ENCODE measurements at regions not wholly inside any gene's neighbourhood (a gene's known extent, or its start where the extent isn't known, plus 50 kb on each side); places are given as distances from the start of the nearest gene placed in this dataset.

DNA sequence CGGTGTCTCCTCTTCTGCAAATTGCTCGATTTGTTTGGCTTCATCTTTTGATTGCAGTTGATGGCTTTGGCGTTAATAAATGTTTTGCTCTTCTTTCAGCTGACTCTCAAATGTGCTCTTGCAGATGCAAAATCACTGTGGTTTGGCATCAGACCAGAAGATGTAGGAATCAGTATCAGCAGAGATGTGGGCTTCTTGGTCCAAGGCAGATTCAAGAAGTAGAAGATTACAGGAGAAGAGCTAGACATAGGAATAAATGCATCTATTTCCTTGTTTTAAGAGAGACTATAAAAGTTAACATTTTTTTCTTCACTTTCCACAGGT lies 59.8 kb upstream of the BACH1 start:
- TF ChIP-seq, protein P1, sequence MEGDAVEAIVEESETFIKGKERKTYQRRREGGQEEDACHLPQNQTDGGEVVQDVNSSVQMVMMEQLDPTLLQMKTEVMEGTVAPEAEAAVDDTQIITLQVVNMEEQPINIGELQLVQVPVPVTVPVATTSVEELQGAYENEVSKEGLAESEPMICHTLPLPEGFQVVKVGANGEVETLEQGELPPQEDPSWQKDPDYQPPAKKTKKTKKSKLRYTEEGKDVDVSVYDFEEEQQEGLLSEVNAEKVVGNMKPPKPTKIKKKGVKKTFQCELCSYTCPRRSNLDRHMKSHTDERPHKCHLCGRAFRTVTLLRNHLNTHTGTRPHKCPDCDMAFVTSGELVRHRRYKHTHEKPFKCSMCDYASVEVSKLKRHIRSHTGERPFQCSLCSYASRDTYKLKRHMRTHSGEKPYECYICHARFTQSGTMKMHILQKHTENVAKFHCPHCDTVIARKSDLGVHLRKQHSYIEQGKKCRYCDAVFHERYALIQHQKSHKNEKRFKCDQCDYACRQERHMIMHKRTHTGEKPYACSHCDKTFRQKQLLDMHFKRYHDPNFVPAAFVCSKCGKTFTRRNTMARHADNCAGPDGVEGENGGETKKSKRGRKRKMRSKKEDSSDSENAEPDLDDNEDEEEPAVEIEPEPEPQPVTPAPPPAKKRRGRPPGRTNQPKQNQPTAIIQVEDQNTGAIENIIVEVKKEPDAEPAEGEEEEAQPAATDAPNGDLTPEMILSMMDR (IDR thresholded peaks at IDR 0.05; ENCODE audit: control extremely low read depth, extremely low read depth, low read depth, missing control alignments) = no peak
- DNase-seq (ENCODE audit: extremely low spot score) = no peak
- POLR2A ChIA-PET = no interaction called here
- CTCF ChIA-PET = no interaction called here

DNA sequence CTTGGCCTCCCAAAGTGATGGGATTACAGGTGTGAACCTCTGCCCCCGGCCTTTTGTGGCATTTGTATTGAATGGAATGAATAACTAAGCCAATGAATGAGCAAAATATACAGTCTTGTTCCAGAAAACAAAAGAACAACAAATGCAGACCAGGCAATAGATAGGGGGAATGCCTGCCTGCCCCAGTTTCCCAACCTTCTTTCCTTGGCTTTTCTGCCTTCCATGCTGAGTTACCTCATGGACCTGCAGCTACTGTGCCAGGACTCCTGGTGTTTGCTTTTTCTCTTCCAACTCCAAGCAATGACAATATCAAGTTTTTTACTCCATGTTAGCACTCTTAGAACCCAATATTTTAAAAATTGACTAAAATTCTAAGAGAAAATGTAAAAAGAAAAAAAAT lies 58.6 kb upstream of the BACH1 start:
- POLR2A ChIA-PET = no interaction called here
- no peak for DNase-seq (ENCODE audit: extremely low spot score)
- CTCF ChIA-PET = no interaction called here
- TF ChIP-seq, protein P1 (IDR thresholded peaks at IDR 0.05; ENCODE audit: control extremely low read depth, extremely low read depth, low read depth, missing control alignments) = no peak

DNA sequence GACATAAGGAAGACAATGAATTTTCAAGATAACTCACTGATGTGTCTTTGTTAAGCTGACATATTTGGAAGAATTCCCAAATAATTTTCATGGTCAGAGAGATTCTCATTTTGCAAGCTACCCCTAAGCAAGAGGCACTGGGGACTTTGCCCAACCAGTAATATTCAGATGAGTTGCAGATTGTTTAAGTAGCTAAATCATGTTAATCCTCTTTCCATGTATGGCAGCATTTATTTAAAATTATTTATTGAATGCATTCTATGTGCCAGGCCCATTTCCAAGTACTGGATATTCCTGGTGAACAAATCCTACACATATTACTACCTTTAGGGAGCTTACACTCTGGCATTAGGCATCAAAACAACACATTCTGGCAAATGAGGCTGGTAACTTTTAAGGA lies 56.5 kb upstream of the BACH1 start:
- TF ChIP-seq, protein P1 (IDR thresholded peaks at IDR 0.05; ENCODE audit: control extremely low read depth, extremely low read depth, low read depth, missing control alignments) = no peak
- no peak for DNase-seq (ENCODE audit: extremely low spot score)
- ChIA-PET POLR2A (no interaction called here), CTCF (interaction anchor here (0.8 to 2.1 kb wide), 4 partner anchors 8 to 20 kb away, joined by 3 to 6 read pairs (median 3); no protein-coding TSS in a partner anchor)

DNA sequence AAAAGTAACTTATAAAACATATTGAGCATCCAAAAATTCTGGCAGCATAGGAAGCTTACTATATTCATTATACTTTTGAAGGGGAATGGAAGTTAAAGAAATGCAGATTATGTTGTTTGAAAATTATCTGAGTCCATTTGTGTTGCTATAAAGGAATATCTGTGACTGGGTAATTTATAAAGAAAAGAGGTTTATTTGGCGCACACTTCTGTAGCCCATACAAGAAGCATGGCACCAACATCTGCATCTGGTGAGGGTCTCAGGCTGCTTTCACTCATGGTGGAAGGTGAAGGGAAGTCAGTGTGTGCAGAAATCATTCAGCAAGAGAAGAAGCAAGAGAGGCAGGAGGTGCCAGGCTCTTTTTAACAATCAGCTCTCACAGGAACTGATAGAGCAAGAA lies 55.5 kb upstream of the BACH1 start:
- CTCF ChIA-PET = interaction anchor here (1.1 to 2.1 kb wide), 3 partner anchors 8 to 12 kb away, joined by 3 to 6 read pairs (median 3); no protein-coding TSS in a partner anchor
- TF ChIP-seq, protein P1 (IDR thresholded peaks at IDR 0.05; ENCODE audit: control extremely low read depth, extremely low read depth, low read depth, missing control alignments) = no peak
- DNase-seq (ENCODE audit: extremely low spot score) = no peak
- POLR2A ChIA-PET = no interaction called here

DNA sequence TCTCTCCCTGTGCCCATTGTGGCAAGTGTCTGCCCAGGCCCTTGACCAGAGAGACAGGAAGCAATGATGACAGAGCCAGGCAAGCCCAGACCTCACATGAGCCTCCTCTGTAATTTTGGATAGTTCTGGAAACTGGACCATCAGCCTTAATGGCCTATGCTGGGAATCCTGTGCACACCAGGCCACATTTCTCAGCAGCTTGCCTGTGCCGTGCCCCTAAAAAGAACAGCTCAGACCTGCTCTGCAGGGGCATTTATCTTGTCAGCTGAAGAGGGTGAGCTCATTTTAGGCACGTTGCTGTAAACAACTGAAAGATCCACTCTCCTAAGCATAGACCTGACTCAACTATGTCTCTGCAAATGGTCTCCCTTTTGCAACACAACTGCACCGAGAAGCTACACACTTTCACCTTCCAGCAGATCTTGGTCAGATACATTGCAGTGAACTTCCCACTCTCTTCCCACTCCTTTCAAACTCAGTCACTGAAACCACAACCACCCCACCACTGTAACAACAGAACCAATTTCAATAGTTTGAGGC lies 53.5 kb upstream of the BACH1 start:
- ChIA-PET POLR2A (interaction anchor here (0.7 to 1.5 kb wide), 5 partner anchors 9 to 57 kb away, joined by 3 to 8 read pairs (median 4); no protein-coding TSS in a partner anchor), CTCF (interaction anchor here (0.7 to 2.2 kb wide), 10 partner anchors 10 to 114 kb away, joined by 3 to 12 read pairs (median 3); partner anchors contain the start of gene MAP3K7CL)
- peak; percentile 22 for DNase-seq (ENCODE audit: extremely low spot score)
- TF ChIP-seq, protein P1 (IDR thresholded peaks at IDR 0.05; ENCODE audit: control extremely low read depth, extremely low read depth, low read depth, missing control alignments) = no peak

DNA sequence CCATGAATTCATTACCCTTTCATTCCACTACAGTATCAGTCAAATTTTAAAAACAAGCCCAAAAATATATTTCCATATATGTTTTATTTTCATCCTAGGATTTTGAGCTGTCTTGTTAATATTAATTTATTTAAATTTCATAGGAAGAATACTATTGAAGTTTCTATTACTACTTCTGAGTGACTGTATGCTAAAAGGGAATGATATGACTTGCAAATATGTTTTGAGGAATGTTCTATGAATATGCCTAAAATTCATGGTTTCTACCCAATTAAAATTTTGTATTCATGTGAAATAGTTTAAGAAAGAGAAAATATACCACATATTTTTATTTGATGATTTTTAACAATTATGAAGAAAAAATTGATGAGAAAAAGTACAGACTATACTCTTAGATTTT lies 52.9 kb upstream of the BACH1 start:
- no peak for DNase-seq (ENCODE audit: extremely low spot score)
- POLR2A ChIA-PET = interaction anchor here (0.7 to 1.5 kb wide), 3 partner anchors 10 to 56 kb away, joined by 3 to 8 read pairs (median 6); no protein-coding TSS in a partner anchor
- TF ChIP-seq, protein P1 (IDR thresholded peaks at IDR 0.05; ENCODE audit: control extremely low read depth, extremely low read depth, low read depth, missing control alignments) = no peak
- CTCF ChIA-PET = interaction anchor here (0.7 to 2.2 kb wide), 8 partner anchors 10 to 115 kb away, joined by 3 to 12 read pairs (median 3); partner anchors contain the start of gene MAP3K7CL

All from GM10248 (cell line).